ENCODE measurements at regions not wholly inside any gene's neighbourhood (a gene's known extent, or its start where the extent isn't known, plus 50 kb on each side); places are given as distances from the start of the nearest gene placed in this dataset.

DNA sequence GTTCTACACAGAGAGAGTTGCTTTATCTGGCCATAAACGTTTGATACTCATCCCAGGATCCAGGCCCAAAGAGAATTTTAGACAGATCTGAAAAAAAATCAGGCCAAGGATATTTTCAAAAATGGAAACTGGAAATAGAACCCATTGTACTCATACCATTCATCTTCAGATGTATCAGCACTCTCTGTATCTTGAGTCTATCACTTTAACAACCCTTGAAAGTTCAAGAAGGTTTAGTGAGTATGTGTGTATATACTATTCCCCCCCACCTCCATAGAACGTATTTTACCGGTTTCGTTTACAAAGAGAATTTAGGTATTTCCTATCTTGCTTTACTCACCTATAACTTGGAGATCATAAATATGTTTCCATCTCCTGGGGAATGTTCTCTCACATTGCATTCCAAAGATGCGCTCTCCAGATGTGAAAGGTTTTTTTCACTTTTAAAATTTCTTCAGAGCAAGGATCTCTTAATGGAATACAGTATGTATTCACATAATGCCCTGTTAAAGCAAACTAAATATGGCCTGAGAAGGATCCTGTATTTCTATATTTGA is 105.5 kb upstream of the TUT7 start:
- TF ChIP-seq, protein P1, sequence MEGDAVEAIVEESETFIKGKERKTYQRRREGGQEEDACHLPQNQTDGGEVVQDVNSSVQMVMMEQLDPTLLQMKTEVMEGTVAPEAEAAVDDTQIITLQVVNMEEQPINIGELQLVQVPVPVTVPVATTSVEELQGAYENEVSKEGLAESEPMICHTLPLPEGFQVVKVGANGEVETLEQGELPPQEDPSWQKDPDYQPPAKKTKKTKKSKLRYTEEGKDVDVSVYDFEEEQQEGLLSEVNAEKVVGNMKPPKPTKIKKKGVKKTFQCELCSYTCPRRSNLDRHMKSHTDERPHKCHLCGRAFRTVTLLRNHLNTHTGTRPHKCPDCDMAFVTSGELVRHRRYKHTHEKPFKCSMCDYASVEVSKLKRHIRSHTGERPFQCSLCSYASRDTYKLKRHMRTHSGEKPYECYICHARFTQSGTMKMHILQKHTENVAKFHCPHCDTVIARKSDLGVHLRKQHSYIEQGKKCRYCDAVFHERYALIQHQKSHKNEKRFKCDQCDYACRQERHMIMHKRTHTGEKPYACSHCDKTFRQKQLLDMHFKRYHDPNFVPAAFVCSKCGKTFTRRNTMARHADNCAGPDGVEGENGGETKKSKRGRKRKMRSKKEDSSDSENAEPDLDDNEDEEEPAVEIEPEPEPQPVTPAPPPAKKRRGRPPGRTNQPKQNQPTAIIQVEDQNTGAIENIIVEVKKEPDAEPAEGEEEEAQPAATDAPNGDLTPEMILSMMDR (IDR thresholded peaks at IDR 0.05 in 8 of 11, conservative IDR thresholded peaks at IDR 0.05 in 3 of 11), result no peak
- TF ChIP-seq POLR2A (IDR thresholded peaks at IDR 0.05) (no peak), POLR2AphosphoS5 (IDR thresholded peaks at IDR 0.05) (no peak)

Measured in spleen (tissue), 7 donors.